Lower leg skin (tissue), 3 donors: ENCODE measurements at regions not wholly inside any gene's neighbourhood (a gene's known extent, or its start where the extent isn't known, plus 50 kb on each side); places are given as distances from the start of the nearest gene placed in this dataset.

ENCODE experiments used
- POLR2A ChIP-seq, 2 donors: fragments of 450-650 bp; IDR thresholded peaks; one replicate each; pipeline ENCODE4 v1.6.1; 2016 to 2017; ENCODE audit warnings: antibody characterized with exemption in 2 of 2, mild to moderate bottlenecking in 1 of 2, moderate library complexity in 1 of 2
- TF ChIP-seq, protein P1 (sequence below), 3 donors: fragments of 450-650 bp; IDR thresholded peaks; one replicate each; pipeline ENCODE4 v1.5.1; 2016; ENCODE audit warnings: antibody characterized with exemption in 3 of 3, mild to moderate bottlenecking in 3 of 3, moderate library complexity in 2 of 3

- TF ChIP-seq, protein P1, sequence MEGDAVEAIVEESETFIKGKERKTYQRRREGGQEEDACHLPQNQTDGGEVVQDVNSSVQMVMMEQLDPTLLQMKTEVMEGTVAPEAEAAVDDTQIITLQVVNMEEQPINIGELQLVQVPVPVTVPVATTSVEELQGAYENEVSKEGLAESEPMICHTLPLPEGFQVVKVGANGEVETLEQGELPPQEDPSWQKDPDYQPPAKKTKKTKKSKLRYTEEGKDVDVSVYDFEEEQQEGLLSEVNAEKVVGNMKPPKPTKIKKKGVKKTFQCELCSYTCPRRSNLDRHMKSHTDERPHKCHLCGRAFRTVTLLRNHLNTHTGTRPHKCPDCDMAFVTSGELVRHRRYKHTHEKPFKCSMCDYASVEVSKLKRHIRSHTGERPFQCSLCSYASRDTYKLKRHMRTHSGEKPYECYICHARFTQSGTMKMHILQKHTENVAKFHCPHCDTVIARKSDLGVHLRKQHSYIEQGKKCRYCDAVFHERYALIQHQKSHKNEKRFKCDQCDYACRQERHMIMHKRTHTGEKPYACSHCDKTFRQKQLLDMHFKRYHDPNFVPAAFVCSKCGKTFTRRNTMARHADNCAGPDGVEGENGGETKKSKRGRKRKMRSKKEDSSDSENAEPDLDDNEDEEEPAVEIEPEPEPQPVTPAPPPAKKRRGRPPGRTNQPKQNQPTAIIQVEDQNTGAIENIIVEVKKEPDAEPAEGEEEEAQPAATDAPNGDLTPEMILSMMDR (IDR thresholded peaks at IDR 0.05): no peak
- no peak for TF ChIP-seq POLR2A (IDR thresholded peaks at IDR 0.05)
These were observed 233.4 kb upstream of the KIRREL3 start for GRCh38 chr11:127233998-127234397.
